ENCODE measurements at regions not wholly inside any gene's neighbourhood (a gene's known extent, or its start where the extent isn't known, plus 50 kb on each side); places are given as distances from the start of the nearest gene placed in this dataset.

DNA sequence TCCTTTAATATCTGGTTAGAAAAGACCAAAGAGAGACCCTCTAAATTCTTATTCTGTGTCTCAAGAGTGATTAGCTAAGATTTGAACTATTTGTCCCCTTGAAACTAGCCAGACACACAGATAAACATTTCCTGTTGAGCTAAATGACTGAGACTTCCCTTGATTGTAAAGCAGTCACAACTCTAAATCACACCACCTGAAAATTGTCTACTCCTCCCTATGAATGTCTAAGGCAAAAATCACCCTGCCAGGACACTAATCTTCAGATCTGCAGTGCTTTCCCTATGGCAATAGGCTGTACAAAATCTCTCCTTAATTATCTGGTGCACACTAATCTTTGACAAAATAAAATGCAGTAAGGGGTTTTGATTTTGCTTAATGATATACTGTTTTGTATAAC is 200.5 kb upstream of the GULP1 start:
- no peak overlapping the region for H3K4me3 Mint-ChIP-seq (ENCODE audit: unreplicated experiment)
- no peak for DNase-seq (ENCODE audit: extremely low spot score, unreplicated experiment)
- H3K27me3 Mint-ChIP-seq (ENCODE audit: unreplicated experiment) = no peaks in the 10 kb centered on the region
- no peak overlapping the region for H3K27ac Mint-ChIP-seq (ENCODE audit: unreplicated experiment)
- H3K4me1 Mint-ChIP-seq (ENCODE audit: unreplicated experiment) = no peaks in the 10 kb centered on the region
- TF ChIP-seq, protein P1, sequence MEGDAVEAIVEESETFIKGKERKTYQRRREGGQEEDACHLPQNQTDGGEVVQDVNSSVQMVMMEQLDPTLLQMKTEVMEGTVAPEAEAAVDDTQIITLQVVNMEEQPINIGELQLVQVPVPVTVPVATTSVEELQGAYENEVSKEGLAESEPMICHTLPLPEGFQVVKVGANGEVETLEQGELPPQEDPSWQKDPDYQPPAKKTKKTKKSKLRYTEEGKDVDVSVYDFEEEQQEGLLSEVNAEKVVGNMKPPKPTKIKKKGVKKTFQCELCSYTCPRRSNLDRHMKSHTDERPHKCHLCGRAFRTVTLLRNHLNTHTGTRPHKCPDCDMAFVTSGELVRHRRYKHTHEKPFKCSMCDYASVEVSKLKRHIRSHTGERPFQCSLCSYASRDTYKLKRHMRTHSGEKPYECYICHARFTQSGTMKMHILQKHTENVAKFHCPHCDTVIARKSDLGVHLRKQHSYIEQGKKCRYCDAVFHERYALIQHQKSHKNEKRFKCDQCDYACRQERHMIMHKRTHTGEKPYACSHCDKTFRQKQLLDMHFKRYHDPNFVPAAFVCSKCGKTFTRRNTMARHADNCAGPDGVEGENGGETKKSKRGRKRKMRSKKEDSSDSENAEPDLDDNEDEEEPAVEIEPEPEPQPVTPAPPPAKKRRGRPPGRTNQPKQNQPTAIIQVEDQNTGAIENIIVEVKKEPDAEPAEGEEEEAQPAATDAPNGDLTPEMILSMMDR (IDR thresholded peaks at IDR 0.05) = no peak
- H3K36me3 Mint-ChIP-seq (ENCODE audit: unreplicated experiment) = no peaks in the 10 kb centered on the region
- H3K9me3 Mint-ChIP-seq (ENCODE audit: unreplicated experiment) = no peaks in the 10 kb centered on the region

DNA sequence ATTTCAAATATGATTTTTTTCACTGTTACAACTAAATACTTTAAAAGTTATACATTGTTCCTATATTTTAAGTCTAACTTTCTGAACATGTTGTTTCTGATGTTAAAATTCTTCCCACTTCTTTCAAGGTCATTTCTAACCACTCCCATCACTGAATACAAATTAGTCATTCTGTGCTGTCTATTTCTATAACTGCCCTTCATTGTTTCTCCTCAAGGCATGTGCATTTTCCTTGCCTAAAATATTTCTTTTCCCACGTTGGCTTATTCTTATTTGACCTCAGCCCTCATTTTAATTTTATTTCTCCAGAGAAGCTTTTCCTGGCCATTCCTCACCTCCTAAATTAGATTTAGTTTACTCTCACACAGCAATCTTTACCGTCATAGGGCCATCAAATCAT is 198.9 kb upstream of the GULP1 start:
- DNase-seq (ENCODE audit: extremely low spot score, unreplicated experiment) = no peak
- Mint-ChIP-seq H3K4me1 (ENCODE audit: unreplicated experiment) (no peaks in the 10 kb centered on the region), H3K27me3 (ENCODE audit: unreplicated experiment) (no peaks in the 10 kb centered on the region), H3K4me3 (ENCODE audit: unreplicated experiment) (no peak overlapping the region), H3K27ac (ENCODE audit: unreplicated experiment) (no peak overlapping the region), H3K36me3 (ENCODE audit: unreplicated experiment) (no peaks in the 10 kb centered on the region), H3K9me3 (ENCODE audit: unreplicated experiment) (no peaks in the 10 kb centered on the region)
- TF ChIP-seq, protein P1 (IDR thresholded peaks at IDR 0.05) = no peak

DNA sequence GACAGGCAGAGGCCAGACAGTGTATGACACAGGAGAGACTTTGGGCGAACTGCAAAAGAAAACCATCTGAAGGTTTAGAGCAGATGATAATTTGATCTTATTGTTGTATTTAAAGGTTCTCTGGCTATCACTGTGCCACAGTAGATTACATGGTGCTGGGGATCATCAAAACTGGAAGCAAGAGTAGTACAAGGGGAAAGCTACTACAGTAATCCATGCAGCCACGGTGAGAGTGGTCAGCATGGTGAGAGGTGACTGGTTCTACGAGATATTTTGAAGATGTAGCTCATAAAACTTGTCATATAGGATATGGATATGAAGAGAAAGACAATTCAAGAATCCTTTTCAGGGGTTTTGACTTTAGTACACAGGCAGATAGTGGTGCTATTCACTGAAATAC is 194.8 kb upstream of the GULP1 start:
- H3K9me3 Mint-ChIP-seq (ENCODE audit: unreplicated experiment) = no peaks in the 10 kb centered on the region
- H3K27ac Mint-ChIP-seq (ENCODE audit: unreplicated experiment) = no peak overlapping the region
- H3K27me3 Mint-ChIP-seq (ENCODE audit: unreplicated experiment) = no peaks in the 10 kb centered on the region
- H3K36me3 Mint-ChIP-seq (ENCODE audit: unreplicated experiment) = no peaks in the 10 kb centered on the region
- DNase-seq (ENCODE audit: extremely low spot score, unreplicated experiment) = no peak
- TF ChIP-seq, protein P1 (IDR thresholded peaks at IDR 0.05) = no peak
- H3K4me1 Mint-ChIP-seq (ENCODE audit: unreplicated experiment) = no peaks in the 10 kb centered on the region
- H3K4me3 Mint-ChIP-seq (ENCODE audit: unreplicated experiment) = no peak overlapping the region

DNA sequence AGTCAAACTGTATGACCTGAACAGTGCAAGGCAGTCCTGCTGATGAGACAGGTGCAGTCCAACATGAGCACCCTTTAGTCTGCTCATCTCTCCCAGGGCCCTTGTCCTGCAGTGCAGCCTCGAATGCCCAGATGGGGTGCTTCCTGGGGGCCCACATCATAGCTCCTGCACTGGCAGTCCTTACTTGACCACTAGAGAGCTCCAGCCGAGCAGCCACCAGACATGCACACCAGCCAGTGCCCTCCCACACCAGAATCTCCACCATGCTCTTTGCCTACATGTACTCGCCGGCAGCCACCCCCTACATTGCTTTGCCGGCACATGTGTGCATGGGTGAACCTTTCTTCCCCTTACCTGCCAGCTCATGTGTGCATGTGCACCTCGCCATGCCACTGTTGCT is 188.8 kb upstream of the GULP1 start:
- H3K4me3 Mint-ChIP-seq (ENCODE audit: unreplicated experiment) = no peak overlapping the region
- peaks cover 4% of the 10 kb centered on the region for H3K36me3 Mint-ChIP-seq (ENCODE audit: unreplicated experiment)
- H3K9me3 Mint-ChIP-seq (ENCODE audit: unreplicated experiment) = peaks cover 10% of the 10 kb centered on the region
- no peak for DNase-seq (ENCODE audit: extremely low spot score, unreplicated experiment)
- H3K27me3 Mint-ChIP-seq (ENCODE audit: unreplicated experiment) = no peaks in the 10 kb centered on the region
- TF ChIP-seq, protein P1 (IDR thresholded peaks at IDR 0.05) = no peak
- H3K27ac Mint-ChIP-seq (ENCODE audit: unreplicated experiment) = no peak overlapping the region
- no peaks in the 10 kb centered on the region for H3K4me1 Mint-ChIP-seq (ENCODE audit: unreplicated experiment)

DNA sequence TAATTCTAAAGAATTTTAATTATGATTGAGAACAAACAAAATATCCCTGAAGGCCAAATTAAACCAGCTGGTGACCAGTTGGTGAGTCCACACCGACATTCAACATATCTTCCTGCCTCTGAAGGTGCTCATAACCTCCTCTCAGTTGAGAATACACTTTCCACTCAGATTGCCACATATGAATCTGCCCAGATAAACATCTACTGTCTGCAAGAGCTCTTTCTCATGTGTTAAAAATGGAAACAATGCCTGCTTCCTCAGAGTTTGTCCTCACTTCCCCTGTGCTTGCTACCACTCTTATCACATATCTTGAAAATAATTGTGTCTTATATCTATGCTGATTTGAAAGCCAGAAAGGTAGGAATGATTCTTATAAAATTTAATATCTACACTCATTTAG is 177.7 kb upstream of the GULP1 start:
- no peak for DNase-seq (ENCODE audit: extremely low spot score, unreplicated experiment)
- no peaks in the 10 kb centered on the region for H3K27me3 Mint-ChIP-seq (ENCODE audit: unreplicated experiment)
- H3K4me1 Mint-ChIP-seq (ENCODE audit: unreplicated experiment) = peaks cover 5% of the 10 kb centered on the region
- H3K4me3 Mint-ChIP-seq (ENCODE audit: unreplicated experiment) = no peak overlapping the region
- H3K9me3 Mint-ChIP-seq (ENCODE audit: unreplicated experiment) = no peaks in the 10 kb centered on the region
- no peak overlapping the region for H3K27ac Mint-ChIP-seq (ENCODE audit: unreplicated experiment)
- H3K36me3 Mint-ChIP-seq (ENCODE audit: unreplicated experiment) = no peaks in the 10 kb centered on the region
- TF ChIP-seq, protein P1 (IDR thresholded peaks at IDR 0.05) = no peak
